ENCODE measurements at regions not wholly inside any gene's neighbourhood (a gene's known extent, or its start where the extent isn't known, plus 50 kb on each side); places are given as distances from the start of the nearest gene placed in this dataset.

GRCh38 chr9:75607521-75607920 is 283.0 kb upstream of the PCSK5 start:
- H3K27ac ChIP-seq (ENCODE audit: extremely low read depth, low read depth, low read length) = no peak overlapping the region
- no peaks in the 10 kb centered on the region for H3K9me3 ChIP-seq (ENCODE audit: control insufficient read depth, insufficient read depth, low read depth, low read length)
- POLR2A ChIA-PET = no interaction called here
- H3K4me3 ChIP-seq (ENCODE audit: low read depth, low read length) = no peak overlapping the region
- no peaks in the 10 kb centered on the region for H3K36me3 ChIP-seq (ENCODE audit: control insufficient read depth in 2 of 2, insufficient read depth in 1 of 2, low read length in 2 of 2)
- CTCF ChIA-PET = no interaction called here
- no peaks in the 10 kb centered on the region for H3K4me1 ChIP-seq (ENCODE audit: control insufficient read depth, insufficient read depth, low read length)
- no peak for TF ChIP-seq ZNF341 (tag by site-specific recombination; IDR thresholded peaks at IDR 0.05; ENCODE audit: low read depth)
- TF ChIP-seq, protein P1, sequence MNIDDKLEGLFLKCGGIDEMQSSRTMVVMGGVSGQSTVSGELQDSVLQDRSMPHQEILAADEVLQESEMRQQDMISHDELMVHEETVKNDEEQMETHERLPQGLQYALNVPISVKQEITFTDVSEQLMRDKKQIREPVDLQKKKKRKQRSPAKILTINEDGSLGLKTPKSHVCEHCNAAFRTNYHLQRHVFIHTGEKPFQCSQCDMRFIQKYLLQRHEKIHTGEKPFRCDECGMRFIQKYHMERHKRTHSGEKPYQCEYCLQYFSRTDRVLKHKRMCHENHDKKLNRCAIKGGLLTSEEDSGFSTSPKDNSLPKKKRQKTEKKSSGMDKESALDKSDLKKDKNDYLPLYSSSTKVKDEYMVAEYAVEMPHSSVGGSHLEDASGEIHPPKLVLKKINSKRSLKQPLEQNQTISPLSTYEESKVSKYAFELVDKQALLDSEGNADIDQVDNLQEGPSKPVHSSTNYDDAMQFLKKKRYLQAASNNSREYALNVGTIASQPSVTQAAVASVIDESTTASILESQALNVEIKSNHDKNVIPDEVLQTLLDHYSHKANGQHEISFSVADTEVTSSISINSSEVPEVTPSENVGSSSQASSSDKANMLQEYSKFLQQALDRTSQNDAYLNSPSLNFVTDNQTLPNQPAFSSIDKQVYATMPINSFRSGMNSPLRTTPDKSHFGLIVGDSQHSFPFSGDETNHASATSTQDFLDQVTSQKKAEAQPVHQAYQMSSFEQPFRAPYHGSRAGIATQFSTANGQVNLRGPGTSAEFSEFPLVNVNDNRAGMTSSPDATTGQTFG (tag by site-specific recombination; IDR thresholded peaks at IDR 0.05; ENCODE audit: borderline replicate concordance) = no peak
- TF ChIP-seq, protein P2, sequence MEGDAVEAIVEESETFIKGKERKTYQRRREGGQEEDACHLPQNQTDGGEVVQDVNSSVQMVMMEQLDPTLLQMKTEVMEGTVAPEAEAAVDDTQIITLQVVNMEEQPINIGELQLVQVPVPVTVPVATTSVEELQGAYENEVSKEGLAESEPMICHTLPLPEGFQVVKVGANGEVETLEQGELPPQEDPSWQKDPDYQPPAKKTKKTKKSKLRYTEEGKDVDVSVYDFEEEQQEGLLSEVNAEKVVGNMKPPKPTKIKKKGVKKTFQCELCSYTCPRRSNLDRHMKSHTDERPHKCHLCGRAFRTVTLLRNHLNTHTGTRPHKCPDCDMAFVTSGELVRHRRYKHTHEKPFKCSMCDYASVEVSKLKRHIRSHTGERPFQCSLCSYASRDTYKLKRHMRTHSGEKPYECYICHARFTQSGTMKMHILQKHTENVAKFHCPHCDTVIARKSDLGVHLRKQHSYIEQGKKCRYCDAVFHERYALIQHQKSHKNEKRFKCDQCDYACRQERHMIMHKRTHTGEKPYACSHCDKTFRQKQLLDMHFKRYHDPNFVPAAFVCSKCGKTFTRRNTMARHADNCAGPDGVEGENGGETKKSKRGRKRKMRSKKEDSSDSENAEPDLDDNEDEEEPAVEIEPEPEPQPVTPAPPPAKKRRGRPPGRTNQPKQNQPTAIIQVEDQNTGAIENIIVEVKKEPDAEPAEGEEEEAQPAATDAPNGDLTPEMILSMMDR (tag by site-specific recombination; IDR thresholded peaks at IDR 0.05) = no peak
- no peak for TF ChIP-seq ZNF777 (tag by site-specific recombination; IDR thresholded peaks at IDR 0.05; ENCODE audit: borderline replicate concordance)
- TF ChIP-seq IKZF3 (tag by site-specific recombination; IDR thresholded peaks at IDR 0.05) = no peak
- TF ChIP-seq ZSCAN16 (tag by site-specific recombination; IDR thresholded peaks at IDR 0.05) = no peak

GRCh38 chr9:75609401-75609800 is 281.1 kb upstream of the PCSK5 start:
- Histone ChIP-seq H3K4me1 (ENCODE audit: control insufficient read depth, insufficient read depth, low read length) (no peaks in the 10 kb centered on the region), H3K27ac (ENCODE audit: extremely low read depth, low read depth, low read length) (no peak overlapping the region), H3K4me3 (ENCODE audit: low read depth, low read length) (no peak overlapping the region), H3K9me3 (ENCODE audit: control insufficient read depth, insufficient read depth, low read depth, low read length) (no peaks in the 10 kb centered on the region), H3K36me3 (ENCODE audit: control insufficient read depth in 2 of 2, insufficient read depth in 1 of 2, low read length in 2 of 2) (no peaks in the 10 kb centered on the region)
- ChIA-PET POLR2A (interaction anchor here (1.2 kb wide), 1 partner anchor 11 kb away, joined by 3 read pairs; no protein-coding TSS in a partner anchor), CTCF (interaction anchor here (0.7 kb wide), 2 partner anchors 410 to 838 kb away, joined by 3 to 5 read pairs; no protein-coding TSS in a partner anchor)
- TF ChIP-seq ZNF426 (tag by site-specific recombination; IDR thresholded peaks at IDR 0.05) (no peak), GLIS1 (tag by site-specific recombination; IDR thresholded peaks at IDR 0.05) (no peak), KLF9 (tag by site-specific recombination; IDR thresholded peaks at IDR 0.05; ENCODE audit: low read depth) (no peak), ZNF473 (tag by site-specific recombination; IDR thresholded peaks at IDR 0.05) (no peak)

- Histone ChIP-seq H3K4me1 (ENCODE audit: control insufficient read depth, insufficient read depth, low read length) (no peaks in the 10 kb centered on the region), H3K4me3 (ENCODE audit: low read depth, low read length) (no peak overlapping the region), H3K27ac (ENCODE audit: extremely low read depth, low read depth, low read length) (no peak overlapping the region), H3K36me3 (ENCODE audit: control insufficient read depth in 2 of 2, insufficient read depth in 1 of 2, low read length in 2 of 2) (no peaks in the 10 kb centered on the region), H3K9me3 (ENCODE audit: control insufficient read depth, insufficient read depth, low read depth, low read length) (no peaks in the 10 kb centered on the region)
- CTCF ChIA-PET = interaction anchor here (0.5 to 1.4 kb wide), 5 partner anchors 244 to 812 kb away, joined by 3 to 5 read pairs (median 4); partner anchors contain the start of gene PCSK5
- POLR2A ChIA-PET = interaction anchor here (1.2 kb wide), 1 partner anchor 10 kb away, joined by 3 read pairs; no protein-coding TSS in a partner anchor
- TF ChIP-seq OVOL3 (tag by site-specific recombination; IDR thresholded peaks at IDR 0.05) = no peak
- no peak for TF ChIP-seq SETDB1 (IDR thresholded peaks at IDR 0.05; ENCODE audit: insufficient read length, low read length)
- TF ChIP-seq, protein P3, sequence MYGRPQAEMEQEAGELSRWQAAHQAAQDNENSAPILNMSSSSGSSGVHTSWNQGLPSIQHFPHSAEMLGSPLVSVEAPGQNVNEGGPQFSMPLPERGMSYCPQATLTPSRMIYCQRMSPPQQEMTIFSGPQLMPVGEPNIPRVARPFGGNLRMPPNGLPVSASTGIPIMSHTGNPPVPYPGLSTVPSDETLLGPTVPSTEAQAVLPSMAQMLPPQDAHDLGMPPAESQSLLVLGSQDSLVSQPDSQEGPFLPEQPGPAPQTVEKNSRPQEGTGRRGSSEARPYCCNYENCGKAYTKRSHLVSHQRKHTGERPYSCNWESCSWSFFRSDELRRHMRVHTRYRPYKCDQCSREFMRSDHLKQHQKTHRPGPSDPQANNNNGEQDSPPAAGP (tag by site-specific recombination; IDR thresholded peaks at IDR 0.05) = no peak
- no peak for TF ChIP-seq ZNF114 (tag by site-specific recombination; IDR thresholded peaks at IDR 0.05)
- TF ChIP-seq ZNF292 (tag by site-specific recombination; IDR thresholded peaks at IDR 0.05; ENCODE audit: borderline replicate concordance, low read depth) = no peak
- TF ChIP-seq, protein P4, sequence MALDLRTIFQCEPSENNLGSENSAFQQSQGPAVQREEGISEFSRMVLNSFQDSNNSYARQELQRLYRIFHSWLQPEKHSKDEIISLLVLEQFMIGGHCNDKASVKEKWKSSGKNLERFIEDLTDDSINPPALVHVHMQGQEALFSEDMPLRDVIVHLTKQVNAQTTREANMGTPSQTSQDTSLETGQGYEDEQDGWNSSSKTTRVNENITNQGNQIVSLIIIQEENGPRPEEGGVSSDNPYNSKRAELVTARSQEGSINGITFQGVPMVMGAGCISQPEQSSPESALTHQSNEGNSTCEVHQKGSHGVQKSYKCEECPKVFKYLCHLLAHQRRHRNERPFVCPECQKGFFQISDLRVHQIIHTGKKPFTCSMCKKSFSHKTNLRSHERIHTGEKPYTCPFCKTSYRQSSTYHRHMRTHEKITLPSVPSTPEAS (tag by site-specific recombination; IDR thresholded peaks at IDR 0.05) = no peak
- TF ChIP-seq, protein P5, sequence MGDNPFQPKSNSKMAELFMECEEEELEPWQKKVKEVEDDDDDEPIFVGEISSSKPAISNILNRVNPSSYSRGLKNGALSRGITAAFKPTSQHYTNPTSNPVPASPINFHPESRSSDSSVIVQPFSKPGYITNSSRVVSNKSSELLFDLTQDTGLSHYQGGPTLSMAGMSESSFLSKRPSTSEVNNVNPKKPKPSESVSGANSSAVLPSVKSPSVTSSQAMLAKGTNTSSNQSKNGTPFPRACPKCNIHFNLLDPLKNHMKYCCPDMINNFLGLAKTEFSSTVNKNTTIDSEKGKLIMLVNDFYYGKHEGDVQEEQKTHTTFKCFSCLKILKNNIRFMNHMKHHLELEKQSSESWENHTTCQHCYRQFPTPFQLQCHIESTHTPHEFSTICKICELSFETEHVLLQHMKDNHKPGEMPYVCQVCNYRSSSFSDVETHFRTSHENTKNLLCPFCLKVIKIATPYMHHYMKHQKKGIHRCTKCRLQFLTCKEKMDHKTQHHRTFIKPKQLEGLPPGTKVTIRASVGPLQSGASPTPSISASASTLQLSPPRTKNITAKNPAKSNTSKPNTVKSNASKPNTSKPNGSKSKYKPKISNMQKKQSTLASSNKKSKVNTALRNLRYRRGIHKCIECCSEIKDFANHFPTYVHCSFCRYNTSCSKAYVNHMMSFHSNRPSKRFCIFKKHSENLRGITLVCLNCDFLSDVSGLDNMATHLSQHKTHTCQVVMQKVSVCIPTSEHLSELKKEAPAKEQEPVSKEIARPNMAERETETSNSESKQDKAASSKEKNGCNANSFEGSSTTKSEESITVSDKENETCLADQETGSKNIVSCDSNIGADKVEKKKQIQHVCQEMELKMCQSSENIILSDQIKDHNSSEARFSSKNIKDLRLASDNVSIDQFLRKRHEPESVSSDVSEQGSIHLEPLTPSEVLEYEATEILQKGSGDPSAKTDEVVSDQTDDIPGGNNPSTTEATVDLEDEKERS (tag by site-specific recombination; IDR thresholded peaks at IDR 0.05) = no peak
- no peak for TF ChIP-seq ZNF302 (tag by site-specific recombination; IDR thresholded peaks at IDR 0.05; ENCODE audit: low read depth)
- TF ChIP-seq ZNF391 (tag by site-specific recombination; IDR thresholded peaks at IDR 0.05; ENCODE audit: borderline replicate concordance, low read depth) = no peak
- no peak for TF ChIP-seq ZNF664 (tag by site-specific recombination; IDR thresholded peaks at IDR 0.05)
- TF ChIP-seq ZBTB1 (tag by site-specific recombination; IDR thresholded peaks at IDR 0.05) = no peak
- no peak for TF ChIP-seq ZNF48 (tag by site-specific recombination; IDR thresholded peaks at IDR 0.05)
- no peak for TF ChIP-seq ZNF777 (tag by site-specific recombination; IDR thresholded peaks at IDR 0.05; ENCODE audit: borderline replicate concordance)
Measured at GRCh38 chr9:75610246-75610645, 280.2 kb upstream of the PCSK5 start.

Data from HEK293 (cell line).